HG02970 (cell line): ENCODE measurements at regions not wholly inside any gene's neighbourhood (a gene's known extent, or its start where the extent isn't known, plus 50 kb on each side); places are given as distances from the start of the nearest gene placed in this dataset.

ENCODE experiments used
- ATAC-seq: cut with Tn5 transposase; IDR thresholded peaks from one replicate; pipeline ENCODE4 v1.9.1; 2021; ENCODE audit warnings: mild to moderate bottlenecking, moderate library complexity, moderate number of reproducible peaks; ENCODE audit not compliant: unreplicated experiment, low FRiP score

- no peak for ATAC-seq
Observed at GRCh38 chr4:167642250-167642649, 408.0 kb upstream of the SPOCK3 start.

- ATAC-seq = no peak
Observed at GRCh38 chr4:167645358-167645757, 411.1 kb upstream of the SPOCK3 start.

- no peak for ATAC-seq
Observed at GRCh38 chr4:167652267-167652666, 418.0 kb upstream of the SPOCK3 start.

- ATAC-seq = no peak
Observed at GRCh38 chr4:167688660-167689142, 403.6 kb upstream of the ANXA10 start.

- no peak for ATAC-seq
Observed at GRCh38 chr4:167702391-167702790, 389.9 kb upstream of the ANXA10 start.

GRCh38 chr4:167711517-167711916 lies 380.8 kb upstream of the ANXA10 start:
- ATAC-seq = no peak

GRCh38 chr4:167713756-167714155 lies 378.6 kb upstream of the ANXA10 start:
- ATAC-seq = no peak

- no peak for ATAC-seq
Observed at GRCh38 chr4:167715176-167715575, 377.2 kb upstream of the ANXA10 start.

- ATAC-seq = no peak
Observed at GRCh38 chr4:167717495-167717894, 374.8 kb upstream of the ANXA10 start.

GRCh38 chr4:167721617-167722486 lies 370.5 kb upstream of the ANXA10 start:
- ATAC-seq = no peak

- no peak for ATAC-seq
Observed at GRCh38 chr4:167722487-167722808, 369.9 kb upstream of the ANXA10 start.

- ATAC-seq = no peak
Observed at GRCh38 chr4:167724941-167725340, 367.4 kb upstream of the ANXA10 start.

GRCh38 chr4:167730769-167731168 lies 361.6 kb upstream of the ANXA10 start:
- ATAC-seq = no peak

GRCh38 chr4:167745024-167745687 lies 347.2 kb upstream of the ANXA10 start:
- ATAC-seq = no peak

GRCh38 chr4:167767281-167767680 lies 325.1 kb upstream of the ANXA10 start:
- no peak for ATAC-seq

GRCh38 chr4:167774646-167775045 lies 317.7 kb upstream of the ANXA10 start:
- ATAC-seq = no peak

- ATAC-seq = no peak
Observed at GRCh38 chr4:167775375-167775774, 317.0 kb upstream of the ANXA10 start.

- no peak for ATAC-seq
Observed at GRCh38 chr4:167779280-167779679, 313.1 kb upstream of the ANXA10 start.

GRCh38 chr4:167779864-167780263 lies 312.5 kb upstream of the ANXA10 start:
- no peak for ATAC-seq

- no peak for ATAC-seq
Observed at GRCh38 chr4:167784826-167785225, 307.5 kb upstream of the ANXA10 start.

GRCh38 chr4:167785523-167785922 lies 306.8 kb upstream of the ANXA10 start:
- ATAC-seq = no peak

- ATAC-seq = no peak
Observed at GRCh38 chr4:167786504-167786903, 305.8 kb upstream of the ANXA10 start.
